ENCODE measurements at regions not wholly inside any gene's neighbourhood (a gene's known extent, or its start where the extent isn't known, plus 50 kb on each side); places are given as distances from the start of the nearest gene placed in this dataset.

DNA sequence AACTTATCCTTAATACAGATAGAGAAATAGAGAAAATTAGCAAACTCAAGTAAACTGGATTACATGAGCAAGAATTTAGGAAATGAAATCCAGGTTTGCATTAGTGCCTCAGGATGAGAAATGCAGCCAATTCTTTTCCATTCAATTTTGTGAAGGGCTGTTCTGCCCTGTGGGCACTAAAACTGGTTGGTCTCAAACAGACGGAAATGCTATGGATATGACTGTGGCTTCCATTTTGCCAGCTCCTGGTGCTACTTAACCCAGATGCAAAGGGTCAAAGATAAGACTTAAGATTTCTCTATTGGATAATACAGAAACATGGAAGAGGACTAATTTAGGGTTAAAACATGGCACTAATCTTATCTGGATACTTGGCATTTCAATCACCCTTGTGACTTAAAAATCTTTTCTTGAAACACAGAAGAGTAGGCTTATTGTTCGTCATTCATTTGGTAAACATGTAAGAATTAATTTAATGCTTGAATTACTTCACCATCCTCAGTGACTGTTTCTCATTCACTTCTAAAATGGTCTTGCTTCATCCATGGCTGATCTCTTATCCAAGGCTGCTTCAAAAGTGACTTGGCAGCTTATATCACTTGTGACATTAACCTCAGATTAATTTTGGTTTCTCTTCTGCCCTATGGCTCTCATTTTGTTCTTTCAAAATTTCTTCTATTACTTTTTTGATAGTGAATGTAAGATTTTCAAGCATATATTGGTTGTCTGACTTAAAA lies 1008.7 kb downstream of the GLUD2 start:
- H3K27ac Mint-ChIP-seq: no peak overlapping the region
- H3K9me3 ChIP-seq (ENCODE audit: control insufficient read depth, low read length, poor library complexity, severe bottlenecking): no peaks in the 10 kb centered on the region
- DNase-seq: no peak
- H3K4me3 Mint-ChIP-seq: no peak overlapping the region
- H3K4me1 Mint-ChIP-seq: no peaks in the 10 kb centered on the region
- H3K27me3 Mint-ChIP-seq: no peaks in the 10 kb centered on the region
- ATAC-seq: no peak
- H3K36me3 Mint-ChIP-seq (ENCODE audit: low read depth): no peaks in the 10 kb centered on the region

DNA sequence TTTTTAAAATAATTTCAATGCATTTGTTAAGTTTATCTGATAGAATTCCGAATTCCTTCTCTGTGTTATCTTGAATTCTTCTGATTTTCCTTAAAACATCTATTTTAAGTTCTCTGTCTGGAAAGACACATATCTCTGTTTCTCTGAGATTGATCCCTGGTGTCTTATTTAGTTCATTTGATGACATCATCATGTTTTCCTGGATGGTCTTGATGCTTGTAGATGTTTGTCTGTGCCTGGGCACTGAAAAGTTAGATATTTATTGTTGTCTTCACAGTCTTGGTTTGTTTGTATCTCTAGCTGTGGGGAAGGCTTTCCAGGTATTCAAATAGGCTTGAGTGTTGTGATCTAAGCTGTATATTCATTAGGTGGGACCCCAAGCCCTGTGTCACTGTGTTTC lies 1028.8 kb downstream of the GLUD2 start:
- no peaks in the 10 kb centered on the region for H3K27me3 Mint-ChIP-seq
- H3K9me3 ChIP-seq (ENCODE audit: control insufficient read depth, low read length, poor library complexity, severe bottlenecking): no peaks in the 10 kb centered on the region
- DNase-seq (no peak), ATAC-seq (no peak)
- no peaks in the 10 kb centered on the region for H3K36me3 Mint-ChIP-seq (ENCODE audit: low read depth)
- H3K4me3 Mint-ChIP-seq: no peak overlapping the region
- H3K4me1 Mint-ChIP-seq: no peaks in the 10 kb centered on the region
- no peak overlapping the region for H3K27ac Mint-ChIP-seq

DNA sequence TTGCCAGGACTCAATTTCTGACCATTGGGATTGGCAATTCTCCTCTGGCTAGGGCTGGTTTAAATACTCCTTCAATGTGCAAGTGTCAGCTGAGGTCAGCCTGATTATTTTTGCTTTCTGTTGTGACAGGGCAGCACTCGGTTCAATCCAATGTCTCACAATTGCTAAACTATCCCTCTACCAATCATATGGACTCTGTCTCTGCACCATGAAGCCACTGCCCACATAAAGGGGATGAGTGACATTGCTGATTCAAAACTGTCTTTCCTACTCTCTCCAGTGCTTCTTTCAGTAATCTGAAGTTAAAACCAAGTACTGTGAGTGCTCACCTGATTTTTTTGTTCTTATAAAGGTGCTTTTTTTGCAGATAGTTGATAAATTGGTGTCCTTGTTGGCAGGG lies 1030.7 kb downstream of the GLUD2 start:
- Mint-ChIP-seq H3K27me3 (no peaks in the 10 kb centered on the region), H3K27ac (no peak overlapping the region), H3K4me1 (no peaks in the 10 kb centered on the region), H3K4me3 (no peak overlapping the region), H3K36me3 (ENCODE audit: low read depth) (no peaks in the 10 kb centered on the region)
- no peak for DNase-seq
- ATAC-seq: no peak
- no peaks in the 10 kb centered on the region for H3K9me3 ChIP-seq (ENCODE audit: control insufficient read depth, low read length, poor library complexity, severe bottlenecking)

DNA sequence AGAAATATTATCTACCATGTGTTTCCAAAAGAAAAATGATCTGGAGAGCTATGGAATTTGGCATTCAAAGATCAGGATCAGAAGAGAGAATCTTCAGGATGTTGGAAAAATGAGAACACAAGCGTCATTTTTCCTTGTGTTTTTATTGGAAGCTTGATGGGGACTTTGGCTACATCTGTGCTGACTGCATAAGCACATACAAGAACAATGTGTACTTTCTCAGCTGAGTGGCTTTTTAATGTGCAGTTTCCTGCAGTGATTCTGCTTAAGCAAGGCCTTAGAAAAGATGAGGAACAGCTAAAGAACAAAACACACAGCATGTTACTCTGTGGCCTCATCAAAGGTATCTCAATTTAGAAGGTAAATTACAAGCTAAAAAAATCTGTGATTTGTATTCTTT lies 1039.9 kb downstream of the GLUD2 start:
- no peaks in the 10 kb centered on the region for H3K36me3 Mint-ChIP-seq (ENCODE audit: low read depth)
- H3K9me3 ChIP-seq (ENCODE audit: control insufficient read depth, low read length, poor library complexity, severe bottlenecking): no peaks in the 10 kb centered on the region
- no peaks in the 10 kb centered on the region for H3K4me1 Mint-ChIP-seq
- no peaks in the 10 kb centered on the region for H3K27me3 Mint-ChIP-seq
- DNase-seq (no peak), ATAC-seq (no peak)
- H3K4me3 Mint-ChIP-seq: no peak overlapping the region
- H3K27ac Mint-ChIP-seq: no peak overlapping the region

DNA sequence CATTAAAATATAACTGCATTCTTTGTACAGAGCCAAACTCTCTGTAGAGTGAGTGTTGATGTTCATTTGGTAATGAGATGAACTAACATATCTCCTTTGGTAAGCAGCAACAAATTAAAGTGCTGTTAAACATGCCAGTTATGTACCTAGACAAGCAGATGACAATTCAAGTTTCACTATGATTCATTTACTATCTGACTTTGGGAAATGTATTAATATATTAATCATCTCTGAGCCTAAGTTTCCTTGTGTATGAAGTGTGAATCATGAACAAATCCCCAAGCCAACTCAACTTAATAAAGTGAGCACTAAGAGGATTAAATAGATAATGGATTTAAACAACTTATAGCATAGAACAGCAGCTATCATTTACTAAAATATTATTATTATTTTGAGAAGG lies 1044.2 kb downstream of the GLUD2 start:
- no peak overlapping the region for H3K27ac Mint-ChIP-seq
- H3K27me3 Mint-ChIP-seq: no peaks in the 10 kb centered on the region
- ATAC-seq: no peak
- H3K4me1 Mint-ChIP-seq: no peaks in the 10 kb centered on the region
- no peak for DNase-seq
- H3K9me3 ChIP-seq (ENCODE audit: control insufficient read depth, low read length, poor library complexity, severe bottlenecking): no peaks in the 10 kb centered on the region
- no peak overlapping the region for H3K4me3 Mint-ChIP-seq
- no peaks in the 10 kb centered on the region for H3K36me3 Mint-ChIP-seq (ENCODE audit: low read depth)

DNA sequence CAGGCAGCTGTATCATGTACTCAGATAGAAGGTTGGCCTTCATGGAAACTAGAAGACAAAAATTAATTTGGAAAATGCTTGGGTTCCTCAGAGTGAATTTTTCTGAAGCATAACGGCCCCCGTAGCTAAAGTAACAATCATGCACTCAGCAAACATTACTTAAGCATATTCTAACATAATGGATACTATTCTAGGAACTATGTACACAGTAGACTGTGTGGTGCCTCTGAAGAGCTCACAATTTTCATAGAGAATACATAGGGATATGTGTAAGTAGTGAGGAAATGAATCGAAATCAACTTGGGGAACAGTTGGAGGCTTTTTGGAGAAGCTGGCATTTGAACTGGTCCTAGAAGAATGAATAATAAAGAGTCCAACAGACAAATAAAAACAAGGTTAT lies 1045.0 kb downstream of the GLUD2 start:
- ATAC-seq (no peak), DNase-seq (no peak)
- H3K36me3 Mint-ChIP-seq (ENCODE audit: low read depth): no peaks in the 10 kb centered on the region
- H3K4me3 Mint-ChIP-seq: no peak overlapping the region
- H3K27ac Mint-ChIP-seq: no peak overlapping the region
- no peaks in the 10 kb centered on the region for H3K9me3 ChIP-seq (ENCODE audit: control insufficient read depth, low read length, poor library complexity, severe bottlenecking)
- H3K4me1 Mint-ChIP-seq: no peaks in the 10 kb centered on the region
- no peaks in the 10 kb centered on the region for H3K27me3 Mint-ChIP-seq

DNA sequence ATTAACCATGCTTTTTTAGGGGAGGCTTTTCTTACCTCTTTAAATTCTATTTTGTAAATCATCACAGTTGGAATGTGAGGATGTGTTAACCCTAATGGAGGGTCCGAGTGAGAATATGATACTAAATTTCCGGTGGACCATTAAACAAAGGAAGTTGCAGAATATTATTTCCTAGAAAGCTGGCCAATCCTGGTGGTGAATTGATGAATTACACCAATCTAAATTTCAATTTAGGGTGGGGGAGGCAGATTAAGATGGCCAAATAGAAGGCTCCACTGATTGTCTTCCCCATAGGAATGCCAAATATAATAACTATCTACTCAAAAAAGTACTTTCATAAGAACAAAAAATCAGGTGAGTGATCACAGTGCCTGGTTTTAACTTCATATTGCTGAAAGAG lies 1045.6 kb downstream of the GLUD2 start:
- H3K4me3 Mint-ChIP-seq: no peak overlapping the region
- H3K27me3 Mint-ChIP-seq: no peaks in the 10 kb centered on the region
- no peaks in the 10 kb centered on the region for H3K4me1 Mint-ChIP-seq
- DNase-seq (no peak), ATAC-seq (no peak)
- no peaks in the 10 kb centered on the region for H3K36me3 Mint-ChIP-seq (ENCODE audit: low read depth)
- no peak overlapping the region for H3K27ac Mint-ChIP-seq
- H3K9me3 ChIP-seq (ENCODE audit: control insufficient read depth, low read length, poor library complexity, severe bottlenecking): no peaks in the 10 kb centered on the region

DNA sequence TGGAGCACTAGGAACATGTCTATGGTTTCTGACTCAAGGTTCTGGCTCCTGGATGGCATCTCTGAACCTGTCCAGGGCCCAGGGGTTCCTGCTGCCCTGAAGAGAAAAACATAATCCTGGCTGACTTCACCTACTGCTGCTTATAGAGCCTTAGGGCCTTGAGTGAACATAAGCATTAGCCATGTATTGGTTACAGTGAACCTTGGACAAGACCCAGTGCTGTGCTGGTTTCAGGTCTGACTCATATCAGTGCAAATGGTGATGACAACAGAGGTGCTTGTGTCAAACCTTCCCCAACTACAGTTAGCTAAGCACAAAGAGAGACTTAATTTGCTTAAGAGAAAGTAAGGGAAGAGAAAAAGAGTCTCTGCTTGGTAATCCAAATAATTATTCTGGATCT lies 1047.2 kb downstream of the GLUD2 start:
- DNase-seq: no peak
- no peaks in the 10 kb centered on the region for H3K9me3 ChIP-seq (ENCODE audit: control insufficient read depth, low read length, poor library complexity, severe bottlenecking)
- no peak overlapping the region for H3K27ac Mint-ChIP-seq
- no peaks in the 10 kb centered on the region for H3K27me3 Mint-ChIP-seq
- H3K4me3 Mint-ChIP-seq: no peak overlapping the region
- H3K36me3 Mint-ChIP-seq (ENCODE audit: low read depth): no peaks in the 10 kb centered on the region
- ATAC-seq: no peak
- no peaks in the 10 kb centered on the region for H3K4me1 Mint-ChIP-seq

DNA sequence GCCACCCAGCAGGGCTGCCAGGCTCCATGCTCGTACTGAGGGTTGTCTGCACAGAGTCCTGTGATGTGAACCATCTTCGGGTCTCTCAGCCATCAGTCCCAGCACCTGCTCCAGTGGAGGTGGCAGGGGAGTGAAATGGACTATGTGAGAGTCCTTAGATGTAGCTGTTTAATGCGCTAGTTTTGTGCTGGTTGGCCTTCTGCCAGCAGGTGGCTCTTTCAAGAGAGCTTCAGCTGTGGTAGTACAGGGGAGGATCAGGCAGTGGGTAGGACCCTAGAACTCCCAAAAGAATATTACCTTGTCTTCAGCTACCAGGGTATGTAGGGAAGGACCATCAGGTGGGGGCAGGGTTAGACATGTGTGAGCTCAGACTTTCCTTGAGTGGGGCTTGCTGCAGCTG lies 1066.0 kb downstream of the GLUD2 start:
- Mint-ChIP-seq H3K4me1 (no peaks in the 10 kb centered on the region), H3K36me3 (ENCODE audit: low read depth) (no peaks in the 10 kb centered on the region), H3K27me3 (no peaks in the 10 kb centered on the region), H3K4me3 (no peak overlapping the region), H3K27ac (no peak overlapping the region)
- no peaks in the 10 kb centered on the region for H3K9me3 ChIP-seq (ENCODE audit: control insufficient read depth, low read length, poor library complexity, severe bottlenecking)
- DNase-seq (no peak), ATAC-seq (no peak)

DNA sequence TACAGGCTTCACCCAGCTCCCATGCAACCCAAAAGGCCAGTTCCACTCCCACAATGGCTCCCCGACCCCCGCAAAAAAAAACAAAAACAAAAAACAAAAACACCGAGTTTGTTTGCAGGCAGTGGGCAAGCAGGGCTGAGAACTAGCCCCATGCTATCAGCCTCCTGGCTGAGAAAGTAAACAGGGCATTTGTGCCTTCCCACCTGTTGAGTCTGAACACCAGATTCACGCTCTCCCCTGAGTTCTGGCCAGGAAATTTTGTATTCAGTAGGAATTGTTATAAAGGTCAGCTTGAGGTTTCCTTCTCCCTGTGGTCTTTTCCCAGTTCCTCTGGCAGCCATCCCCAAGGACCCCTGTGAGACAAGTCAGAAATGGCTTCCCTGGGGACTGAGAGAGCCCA lies 1066.5 kb downstream of the GLUD2 start:
- Mint-ChIP-seq H3K27me3 (no peaks in the 10 kb centered on the region), H3K36me3 (ENCODE audit: low read depth) (no peaks in the 10 kb centered on the region), H3K4me1 (no peaks in the 10 kb centered on the region), H3K27ac (no peak overlapping the region), H3K4me3 (no peak overlapping the region)
- ATAC-seq (no peak), DNase-seq (no peak)
- no peaks in the 10 kb centered on the region for H3K9me3 ChIP-seq (ENCODE audit: control insufficient read depth, low read length, poor library complexity, severe bottlenecking)

DNA sequence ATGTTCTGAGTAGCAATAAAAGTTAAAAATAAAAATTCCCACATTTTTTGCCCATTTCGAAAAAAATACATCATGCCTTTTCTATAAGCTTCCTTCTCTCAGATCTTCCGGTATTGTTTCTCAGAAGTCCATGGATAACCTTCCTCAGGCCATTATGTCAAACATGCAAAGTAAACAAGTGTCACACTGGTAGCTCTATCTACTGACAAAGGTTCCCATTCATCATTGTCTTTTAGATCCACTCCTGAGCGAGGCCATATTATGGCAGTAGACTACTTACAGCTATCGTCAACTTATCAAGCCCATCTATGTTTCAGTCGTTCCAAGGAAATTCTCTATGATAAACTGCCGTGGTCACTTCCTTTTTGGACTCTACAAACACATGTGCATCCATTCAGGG lies 1068.2 kb downstream of the GLUD2 start:
- H3K27me3 Mint-ChIP-seq: no peaks in the 10 kb centered on the region
- ATAC-seq (no peak), DNase-seq (no peak)
- no peaks in the 10 kb centered on the region for H3K9me3 ChIP-seq (ENCODE audit: control insufficient read depth, low read length, poor library complexity, severe bottlenecking)
- no peaks in the 10 kb centered on the region for H3K36me3 Mint-ChIP-seq (ENCODE audit: low read depth)
- no peak overlapping the region for H3K27ac Mint-ChIP-seq
- H3K4me1 Mint-ChIP-seq: no peaks in the 10 kb centered on the region
- H3K4me3 Mint-ChIP-seq: no peak overlapping the region

DNA sequence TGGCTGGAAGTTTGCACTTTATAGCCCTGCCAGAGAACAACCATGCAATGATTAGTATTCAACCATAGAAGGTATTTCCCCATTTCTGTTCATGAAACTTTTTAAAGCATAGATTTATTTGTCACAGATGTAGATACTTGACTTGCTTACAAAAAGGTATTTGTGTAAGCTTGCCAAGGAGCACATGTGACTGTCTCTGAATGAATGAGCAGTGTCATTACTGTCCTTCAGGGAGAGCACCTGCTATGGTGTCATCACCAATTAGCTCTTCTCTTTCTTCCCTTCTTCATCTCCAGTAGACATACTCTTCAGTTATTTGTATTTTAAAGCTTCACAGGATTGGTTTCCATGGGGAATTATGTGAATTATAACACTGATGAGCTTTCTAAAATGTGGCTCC lies 1064.7 kb upstream of the GRIA3 start:
- Mint-ChIP-seq H3K4me1 (no peaks in the 10 kb centered on the region), H3K4me3 (no peak overlapping the region), H3K27ac (no peak overlapping the region), H3K27me3 (no peaks in the 10 kb centered on the region), H3K36me3 (ENCODE audit: low read depth) (no peaks in the 10 kb centered on the region)
- DNase-seq: no peak
- ATAC-seq: no peak
- no peaks in the 10 kb centered on the region for H3K9me3 ChIP-seq (ENCODE audit: control insufficient read depth, low read length, poor library complexity, severe bottlenecking)

DNA sequence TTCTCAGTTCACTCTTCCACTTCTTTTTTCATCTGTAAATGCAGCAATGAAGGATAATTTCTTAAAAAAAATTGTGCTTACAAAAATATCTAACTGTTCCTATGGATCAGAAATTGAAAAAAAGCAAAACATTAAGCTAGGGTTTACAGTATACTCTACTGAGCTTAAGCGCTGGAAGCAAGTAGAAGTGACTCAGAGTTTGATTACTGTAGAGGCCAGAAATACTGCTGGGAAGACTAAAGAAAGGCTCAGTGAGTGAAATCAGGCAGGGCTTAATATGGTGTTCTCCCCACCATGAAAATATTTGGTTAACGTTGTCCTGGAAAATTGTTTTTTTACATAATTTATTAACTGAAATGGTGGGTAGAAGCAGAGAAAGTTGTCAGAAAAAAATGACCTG lies 1061.8 kb upstream of the GRIA3 start:
- ATAC-seq: no peak
- no peak overlapping the region for H3K27ac Mint-ChIP-seq
- H3K27me3 Mint-ChIP-seq: no peaks in the 10 kb centered on the region
- no peaks in the 10 kb centered on the region for H3K9me3 ChIP-seq (ENCODE audit: control insufficient read depth, low read length, poor library complexity, severe bottlenecking)
- H3K36me3 Mint-ChIP-seq (ENCODE audit: low read depth): no peaks in the 10 kb centered on the region
- DNase-seq: no peak
- H3K4me3 Mint-ChIP-seq: no peak overlapping the region
- H3K4me1 Mint-ChIP-seq: no peaks in the 10 kb centered on the region

DNA sequence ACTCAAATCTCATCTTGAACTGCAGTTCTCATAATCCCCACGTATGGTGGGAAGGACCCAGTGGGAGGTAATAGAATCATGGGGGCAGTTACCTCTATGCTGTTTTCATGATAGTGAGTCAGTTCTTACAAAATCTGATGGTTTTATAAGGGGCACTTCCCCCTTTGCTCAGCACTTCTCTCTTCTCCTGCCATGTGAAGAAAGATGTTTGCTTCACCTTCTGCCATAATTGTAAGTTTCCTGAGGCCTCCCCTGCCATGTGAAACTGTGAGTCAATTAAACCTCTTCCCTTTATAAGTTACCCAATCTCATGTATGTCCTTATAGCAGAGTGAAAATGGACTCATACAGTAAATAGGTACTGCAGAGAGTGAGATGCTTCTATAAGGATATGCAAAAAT lies 1050.6 kb upstream of the GRIA3 start:
- no peak for ATAC-seq
- Mint-ChIP-seq H3K27ac (no peak overlapping the region), H3K4me3 (no peak overlapping the region), H3K4me1 (no peaks in the 10 kb centered on the region), H3K36me3 (ENCODE audit: low read depth) (no peaks in the 10 kb centered on the region), H3K27me3 (no peaks in the 10 kb centered on the region)
- DNase-seq: no peak
- H3K9me3 ChIP-seq (ENCODE audit: control insufficient read depth, low read length, poor library complexity, severe bottlenecking): no peaks in the 10 kb centered on the region

Measured in T-helper 17 cell (primary cell).